HG02588 (cell line): ENCODE measurements at regions not wholly inside any gene's neighbourhood (a gene's known extent, or its start where the extent isn't known, plus 50 kb on each side); places are given as distances from the start of the nearest gene placed in this dataset.

Experiments
- ATAC-seq: cut with Tn5 transposase; IDR thresholded peaks from one replicate; pipeline ENCODE4 v1.9.1; 2021; ENCODE audit warnings: mild to moderate bottlenecking, moderate library complexity; ENCODE audit not compliant: unreplicated experiment

DNA sequence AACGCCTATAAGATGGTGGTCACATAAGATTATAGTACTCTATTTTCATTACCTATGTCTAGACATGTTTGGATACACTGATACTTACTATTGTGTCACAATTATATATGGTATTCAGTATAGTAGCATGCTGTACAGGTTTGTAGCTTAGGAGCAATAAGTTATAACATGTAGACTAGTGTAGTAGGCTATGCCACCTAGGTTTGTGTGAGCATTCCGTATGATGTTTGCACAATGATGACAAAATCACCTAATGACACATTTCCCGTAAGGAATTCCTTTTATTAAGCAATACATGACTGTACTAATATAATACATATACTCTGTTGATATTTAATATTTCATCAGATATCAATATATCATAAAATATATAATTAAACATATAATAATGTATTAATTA, 540.7 kb downstream of the BMP2 start:
- ATAC-seq = no peak

DNA sequence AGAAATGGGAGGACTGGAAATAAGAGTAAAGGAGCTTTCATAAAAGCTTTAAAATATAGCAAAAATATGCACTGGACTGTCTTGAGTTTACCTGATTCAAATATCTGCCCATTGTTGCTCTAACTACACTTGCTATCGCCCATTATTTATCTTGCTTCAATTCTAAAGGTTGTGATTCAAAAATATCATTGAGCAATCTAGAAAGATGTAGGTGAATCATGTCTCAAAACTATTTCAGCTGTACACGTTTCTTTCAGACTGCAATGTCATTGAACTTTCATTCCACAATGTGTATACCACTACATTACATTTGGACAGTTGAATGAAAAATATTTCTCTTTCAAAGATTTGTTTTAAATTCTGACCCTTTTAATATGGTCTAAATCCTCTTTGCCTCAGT, 545.6 kb downstream of the BMP2 start:
- ATAC-seq = no peak

DNA sequence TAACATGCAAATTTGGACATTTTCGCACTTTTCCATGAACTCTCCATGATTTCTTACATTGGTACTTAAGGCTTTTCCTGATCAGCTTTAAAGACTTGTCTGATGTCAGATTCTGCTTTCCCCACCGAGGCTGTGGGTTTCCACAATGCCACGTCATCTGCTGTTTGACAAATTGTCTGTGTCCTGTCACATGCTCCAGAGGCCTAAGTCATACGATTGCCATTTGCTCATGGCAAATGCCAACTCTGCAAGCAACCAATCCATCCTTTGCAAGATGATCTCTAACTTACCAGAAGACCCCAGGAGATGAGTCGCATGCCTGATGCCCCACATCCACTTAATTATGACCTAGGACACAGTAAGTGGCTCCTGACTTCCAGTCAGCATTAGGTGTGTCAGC, 556.5 kb downstream of the BMP2 start:
- no peak for ATAC-seq

DNA sequence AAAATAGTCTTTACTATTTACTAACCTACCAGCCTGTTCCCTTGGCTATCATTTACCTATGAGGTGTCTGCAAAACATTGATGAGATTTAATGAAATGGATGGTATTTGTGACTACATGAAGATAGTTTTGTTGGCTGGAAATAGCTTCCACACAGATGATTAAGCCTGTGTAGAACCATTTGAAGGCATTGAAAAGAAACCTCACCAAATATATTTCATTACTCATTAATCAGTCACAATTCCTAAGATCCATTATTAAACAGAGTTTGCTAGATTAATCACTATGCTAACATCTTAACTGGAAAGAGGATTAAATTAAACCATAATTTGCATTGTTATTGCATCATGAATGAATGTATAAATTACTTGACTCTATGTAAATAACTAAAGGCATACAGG, 560.3 kb downstream of the BMP2 start:
- no peak for ATAC-seq

DNA sequence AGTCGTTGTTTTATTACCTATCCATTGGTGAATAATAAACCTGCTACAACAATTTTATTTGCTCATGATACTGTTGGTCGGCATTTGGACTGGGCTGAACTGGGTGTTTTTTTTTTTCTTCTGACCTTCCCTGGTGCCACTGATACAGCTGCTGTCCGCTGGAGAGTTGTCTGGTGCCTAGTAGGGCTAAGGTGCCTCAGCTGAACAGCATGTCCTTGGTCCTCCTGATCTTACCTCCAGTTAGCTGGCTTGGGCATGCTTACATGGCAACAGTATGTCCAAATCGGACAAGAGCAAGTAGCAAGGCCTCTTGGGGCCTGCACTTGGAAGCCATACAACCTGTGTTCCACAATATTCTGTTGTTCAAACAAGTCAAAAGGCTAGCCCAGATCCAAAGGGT, 563.4 kb downstream of the BMP2 start:
- ATAC-seq = no peak

DNA sequence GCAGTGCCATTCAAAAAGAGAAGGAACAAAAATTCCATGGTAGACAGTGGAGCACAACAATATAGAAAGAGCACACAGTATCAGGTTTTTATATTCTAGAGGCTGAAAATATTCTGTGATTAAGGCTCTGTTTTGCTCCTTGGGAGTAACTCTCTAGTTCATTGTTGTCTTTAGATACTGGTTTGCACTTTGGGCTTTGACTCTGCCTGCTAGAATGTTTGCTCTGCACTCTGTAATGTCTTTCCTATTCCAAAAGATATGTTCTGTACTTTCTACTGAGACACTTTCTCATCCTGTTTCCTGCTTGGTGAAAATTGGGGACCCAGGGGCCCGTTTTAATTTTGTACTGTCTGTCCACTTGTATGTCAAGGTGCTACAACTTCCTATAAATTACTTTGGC, 564.7 kb downstream of the BMP2 start:
- ATAC-seq = no peak

DNA sequence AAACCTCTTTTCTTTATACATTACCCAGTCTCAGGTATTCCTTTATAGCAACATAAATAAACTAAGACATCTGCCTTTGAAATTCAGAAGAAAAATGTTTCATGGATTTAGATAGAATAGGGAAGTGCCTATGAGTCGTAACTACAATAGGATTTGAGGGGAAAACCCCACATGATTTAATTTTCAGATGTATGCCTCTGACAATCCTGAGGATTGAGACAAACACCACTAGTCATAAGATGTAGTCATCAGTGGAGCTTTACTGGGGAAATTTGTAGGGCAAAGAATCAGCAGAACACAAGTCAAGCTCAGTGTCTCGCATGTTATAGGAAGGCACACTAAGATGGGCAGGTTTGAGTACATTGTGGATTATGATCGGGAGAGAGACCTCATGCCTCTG, 566.4 kb downstream of the BMP2 start:
- ATAC-seq = no peak

DNA sequence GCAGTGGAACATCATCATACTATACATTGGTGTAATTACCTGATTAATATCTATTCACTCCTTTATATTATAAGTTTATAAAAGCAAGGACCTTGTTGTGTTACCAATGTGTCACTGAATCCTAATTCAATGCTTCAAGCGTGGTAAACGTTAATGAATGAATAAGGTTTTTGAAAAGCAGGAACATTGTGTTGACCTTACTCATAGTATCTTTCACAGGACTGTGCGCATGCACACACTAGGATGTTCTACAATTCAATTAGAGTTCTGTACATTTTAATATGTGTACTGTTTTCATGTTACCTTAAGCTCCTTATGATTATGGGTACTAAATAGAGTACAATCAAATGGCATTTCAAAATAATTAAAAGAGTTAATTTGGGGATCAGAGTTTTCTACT, 578.5 kb downstream of the BMP2 start:
- ATAC-seq = no peak

DNA sequence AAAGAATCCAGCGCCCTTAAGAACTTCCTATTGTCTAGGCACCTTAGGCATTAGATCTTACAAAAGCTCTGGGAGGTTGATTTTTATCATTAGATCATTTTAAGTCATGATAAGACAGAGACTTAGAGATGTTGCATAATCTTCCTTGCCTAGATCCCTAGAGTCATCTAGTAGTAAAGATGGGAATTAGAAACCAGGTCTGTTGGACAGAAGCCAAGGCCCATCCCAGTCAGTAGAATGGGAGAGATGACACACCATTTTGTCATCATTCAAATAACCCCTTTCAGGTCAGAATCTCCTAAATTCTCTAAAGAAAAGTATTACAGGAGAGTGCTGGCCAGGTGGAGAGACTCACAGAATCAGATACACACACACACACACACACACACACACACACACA, 579.1 kb downstream of the BMP2 start:
- no peak for ATAC-seq

DNA sequence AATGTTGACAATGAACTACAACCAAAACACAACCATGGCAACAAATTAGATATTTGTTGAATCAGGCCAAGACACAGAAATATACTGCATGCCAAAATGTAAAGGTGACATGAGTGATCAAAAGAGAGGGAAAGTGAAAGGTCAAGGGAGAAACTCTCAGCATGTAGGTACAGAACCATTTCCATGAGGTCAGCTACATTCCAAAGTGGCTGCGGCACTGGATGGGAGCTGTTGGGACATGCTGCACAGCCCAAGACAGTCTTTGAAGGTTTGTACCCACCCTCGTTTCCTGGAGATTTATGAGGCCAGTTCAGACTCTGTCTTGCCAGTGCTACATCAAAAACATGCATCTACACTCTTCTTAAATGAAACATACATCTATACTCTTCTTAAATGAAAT, 579.9 kb downstream of the BMP2 start:
- ATAC-seq = no peak

DNA sequence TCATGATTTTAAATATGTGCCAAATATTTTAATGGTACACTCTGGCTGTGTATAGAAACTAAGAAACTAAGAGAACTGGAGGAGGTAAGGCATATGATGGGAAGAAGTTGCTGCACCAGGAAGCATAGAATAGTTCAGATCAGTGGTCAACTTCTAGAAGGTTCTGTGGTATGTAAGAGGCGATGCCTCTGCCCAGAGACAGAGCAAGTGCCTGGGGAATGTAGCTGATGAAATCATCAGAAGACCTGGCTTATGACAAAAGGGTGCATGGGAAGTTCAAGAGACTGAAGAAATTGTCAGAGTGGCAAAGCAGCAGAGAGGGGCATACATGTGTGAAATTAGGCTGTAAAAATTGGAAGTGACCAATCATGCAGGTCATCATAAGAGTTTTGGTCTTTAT, 580.8 kb downstream of the BMP2 start:
- no peak for ATAC-seq

DNA sequence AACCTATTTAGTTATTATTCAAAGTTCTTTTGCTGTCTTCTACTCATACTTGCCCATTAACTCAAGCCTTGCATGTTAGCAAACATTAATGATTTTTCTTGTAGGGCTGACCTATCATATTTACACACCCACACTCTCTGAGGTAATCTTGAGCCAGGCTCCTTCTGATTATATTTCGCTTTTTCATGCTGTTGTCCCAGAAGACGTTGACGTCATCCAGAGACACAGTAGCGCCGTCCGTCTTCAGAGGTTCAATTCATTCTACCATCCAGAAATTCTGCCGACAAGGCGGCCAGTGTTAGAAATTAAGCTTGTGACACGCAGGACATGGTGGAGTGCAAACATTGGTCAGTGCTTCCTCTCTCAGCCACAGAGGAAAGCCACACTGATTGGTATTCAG, 584.7 kb downstream of the BMP2 start:
- ATAC-seq = no peak

DNA sequence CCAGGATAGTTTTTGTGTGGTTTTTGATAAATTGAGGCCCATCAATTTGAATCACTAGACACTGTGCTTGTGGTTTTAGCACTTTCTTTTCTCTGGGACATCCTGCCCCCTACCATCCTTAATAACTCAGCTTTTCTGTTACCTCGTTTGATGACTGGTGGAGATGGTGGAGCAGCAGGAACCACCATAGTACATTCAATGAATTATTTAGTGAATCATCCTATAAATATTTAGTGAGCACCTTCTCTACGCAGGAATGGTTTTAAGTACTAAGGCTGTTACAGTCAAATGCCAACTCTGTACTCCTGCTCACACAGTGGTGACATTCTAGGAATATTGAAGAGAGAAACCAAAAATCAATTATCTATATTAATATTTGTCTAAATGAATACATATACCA, 585.2 kb downstream of the HAO1 start:
- ATAC-seq = no peak

DNA sequence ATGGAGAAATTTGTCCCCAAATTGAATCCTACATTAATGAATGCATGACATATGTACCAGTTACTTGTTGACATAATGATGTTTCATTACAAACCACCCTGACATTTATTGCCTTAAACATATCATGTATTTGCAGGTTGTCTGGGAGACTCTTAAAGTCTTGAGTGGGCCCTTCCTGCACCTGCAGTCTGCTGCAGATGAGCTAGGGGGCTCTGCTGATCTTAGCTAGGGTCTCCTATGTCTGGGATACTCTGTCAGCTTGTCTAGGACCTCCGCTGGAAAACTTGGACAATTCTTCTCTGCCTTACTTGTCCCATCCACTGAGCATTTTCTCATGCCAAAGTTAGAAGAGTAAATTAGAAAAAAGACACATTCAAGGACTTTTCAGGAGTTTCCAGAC, 581.6 kb downstream of the HAO1 start:
- no peak for ATAC-seq

DNA sequence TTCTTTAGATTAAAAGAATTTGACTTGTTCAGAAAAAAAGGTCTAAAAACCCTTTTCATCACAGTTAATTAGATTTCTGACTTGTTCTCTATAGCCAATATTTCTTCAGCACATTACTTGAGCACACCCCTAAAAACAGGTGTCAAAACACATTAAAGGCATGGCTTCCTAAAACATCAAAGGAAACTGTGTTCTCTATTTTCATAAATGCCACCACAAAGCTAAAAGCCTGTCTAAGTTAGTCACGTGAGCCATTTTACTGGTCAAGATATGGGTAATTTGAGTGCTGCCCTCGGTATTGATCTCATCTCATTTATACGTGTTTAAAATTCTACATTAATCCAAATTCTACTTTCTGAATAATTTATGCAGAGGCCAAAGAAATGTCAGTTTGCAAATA, 580.5 kb downstream of the HAO1 start:
- ATAC-seq = no peak

DNA sequence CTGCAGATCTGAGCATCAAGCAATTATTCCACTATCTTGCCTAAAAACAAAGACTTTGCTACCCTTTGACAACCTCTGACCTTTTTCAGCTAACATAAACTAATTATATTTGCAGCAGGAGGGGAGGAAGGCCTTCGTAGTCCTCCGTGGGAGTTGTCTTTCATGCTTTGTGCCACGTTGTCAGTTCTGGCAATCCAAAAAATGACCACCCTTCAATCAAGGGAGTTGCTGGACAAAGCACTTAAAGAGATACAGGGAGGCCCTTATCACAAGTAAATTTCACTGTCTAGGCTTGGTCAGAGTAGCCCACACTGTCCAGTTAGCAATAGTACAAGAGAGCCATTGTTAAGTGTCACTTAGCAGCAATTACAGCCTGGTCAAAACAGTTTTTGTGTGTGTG, 578.9 kb downstream of the HAO1 start:
- no peak for ATAC-seq

DNA sequence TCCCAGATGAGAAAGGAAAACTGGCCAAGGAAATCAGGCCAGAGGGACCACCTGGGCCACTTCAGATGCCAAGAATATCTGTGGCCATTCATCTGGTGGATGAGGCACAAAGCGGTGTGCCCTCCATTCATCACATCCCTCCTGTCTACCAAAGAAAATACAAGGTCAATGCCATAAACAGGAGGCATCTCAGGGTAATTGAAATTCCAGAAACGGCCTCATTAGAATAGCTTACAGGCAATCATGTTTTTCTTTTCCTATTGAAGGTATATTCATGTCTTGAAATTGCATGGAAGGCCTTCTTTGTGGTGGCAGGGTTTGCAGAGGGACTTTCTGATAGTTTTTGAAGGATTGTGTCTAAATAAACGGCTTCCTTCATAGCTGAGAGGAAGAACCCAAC, 578.3 kb downstream of the HAO1 start:
- ATAC-seq = no peak

DNA sequence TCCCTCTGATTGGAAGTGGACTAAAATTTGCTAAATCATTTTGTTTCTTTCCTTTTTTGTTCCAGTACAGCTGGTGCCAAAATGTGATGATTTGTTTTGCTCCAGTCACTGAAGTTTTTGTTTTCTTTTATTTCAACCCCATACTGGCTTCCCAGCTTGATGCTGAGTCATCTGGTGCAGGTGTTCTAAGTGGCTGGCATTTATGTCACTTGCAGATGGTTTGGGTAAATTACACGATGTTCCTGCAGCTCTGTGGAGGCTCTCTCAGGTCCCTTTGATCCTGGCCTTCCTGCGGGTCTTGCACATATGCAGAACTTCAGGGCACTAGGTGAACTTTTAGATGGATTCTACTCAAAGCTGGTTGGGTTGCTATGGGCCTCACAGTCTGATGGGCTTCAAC, 577.7 kb downstream of the HAO1 start:
- ATAC-seq = no peak

DNA sequence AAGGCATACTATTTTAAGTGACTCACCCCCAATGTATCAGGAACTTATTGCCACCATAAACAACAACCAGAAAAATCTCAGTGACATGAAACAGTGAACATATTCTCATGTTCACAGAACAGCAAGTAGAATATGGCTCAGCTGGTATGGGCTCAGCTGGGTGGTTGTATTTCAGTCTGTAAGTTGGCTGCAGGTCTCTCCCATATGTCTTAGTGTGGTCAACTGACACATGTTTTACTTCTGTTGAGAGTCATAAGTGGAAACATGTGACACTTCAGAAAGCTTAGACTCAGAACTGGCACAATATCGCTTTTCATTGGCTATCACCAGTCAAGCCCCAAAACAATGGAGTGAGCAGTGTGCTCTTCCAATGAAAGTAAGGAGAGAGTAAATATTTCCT, 574.1 kb downstream of the HAO1 start:
- ATAC-seq = no peak

DNA sequence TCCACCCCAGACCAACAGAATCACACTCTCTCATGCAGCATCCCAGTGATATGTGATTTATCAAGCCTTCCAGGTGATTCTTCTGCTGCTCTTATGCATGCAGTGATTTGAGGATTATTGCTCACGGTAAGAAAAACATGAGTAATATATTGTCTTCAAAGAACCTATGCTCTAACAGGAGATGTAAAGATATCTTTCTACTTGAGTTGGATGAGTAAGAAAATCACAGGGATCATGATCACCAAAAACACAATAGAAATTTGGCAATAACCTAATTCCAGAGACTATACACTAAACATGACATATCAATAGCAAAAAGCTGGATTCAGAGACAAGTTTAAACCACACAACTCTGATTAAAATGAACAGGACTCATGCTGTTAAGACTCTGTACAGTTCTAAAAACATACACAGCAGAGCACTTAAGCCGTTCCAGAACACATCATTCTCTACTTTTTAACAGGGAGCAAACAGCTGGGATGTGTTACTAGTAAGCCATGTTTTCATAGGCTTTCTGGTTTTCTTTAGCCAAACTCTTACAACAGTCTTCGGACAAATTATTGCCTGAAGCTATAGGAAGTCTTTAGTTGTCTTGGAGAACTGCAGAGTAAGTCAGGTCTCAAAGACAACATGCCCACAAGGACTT, 568.6 kb downstream of the HAO1 start:
- no peak for ATAC-seq

DNA sequence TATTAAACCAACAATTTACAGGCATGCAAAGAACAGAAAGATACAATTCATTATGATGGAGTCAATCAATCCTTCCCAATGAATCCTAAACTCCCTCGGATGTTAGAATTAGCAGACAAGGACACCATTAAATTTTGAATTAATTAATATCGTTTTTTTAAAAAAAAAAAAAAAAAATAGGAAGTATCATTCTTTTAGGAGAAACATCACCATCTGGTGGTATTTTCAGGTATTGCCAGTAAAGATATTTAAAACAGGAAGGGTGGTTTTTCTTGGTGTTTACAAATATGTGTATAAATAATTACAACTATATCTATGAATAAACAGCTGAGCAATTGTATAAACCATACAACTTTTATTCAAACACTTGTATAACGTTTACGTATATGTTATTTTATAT, 564.4 kb downstream of the HAO1 start:
- ATAC-seq = no peak

DNA sequence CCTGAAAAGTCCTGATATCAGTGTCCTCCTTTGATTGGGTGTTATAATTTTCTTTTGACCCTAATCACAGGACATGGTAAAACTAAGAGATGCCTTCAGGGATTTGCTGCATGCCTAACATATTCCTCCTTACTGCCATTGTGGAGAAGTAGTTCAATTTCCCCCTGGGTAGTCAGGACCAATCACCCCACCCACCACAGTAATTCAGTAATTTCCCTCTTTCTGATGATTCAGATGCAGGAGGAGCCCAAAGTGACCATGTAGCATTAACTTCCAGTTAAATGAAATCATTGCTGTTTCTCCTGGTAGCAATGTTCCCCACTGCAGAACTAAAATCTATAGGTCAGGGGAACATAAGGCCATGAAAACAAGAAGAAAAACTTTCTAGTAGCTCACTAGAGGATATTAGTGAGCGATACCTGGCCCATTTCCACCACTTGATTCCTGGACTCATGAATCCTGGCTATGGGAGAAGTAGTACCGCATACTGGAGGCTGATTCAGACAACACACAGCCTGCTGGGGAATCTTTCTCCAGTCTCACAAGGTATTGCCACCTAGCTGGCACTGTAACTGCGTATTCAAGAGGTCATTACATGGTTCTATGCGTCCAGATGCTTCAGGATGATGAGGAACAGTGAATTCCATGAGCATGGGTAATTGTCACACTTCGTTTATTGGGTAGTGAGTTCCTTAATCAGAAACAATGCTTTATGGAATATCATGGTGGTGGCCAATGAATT, 561.2 kb downstream of the HAO1 start:
- no peak for ATAC-seq

DNA sequence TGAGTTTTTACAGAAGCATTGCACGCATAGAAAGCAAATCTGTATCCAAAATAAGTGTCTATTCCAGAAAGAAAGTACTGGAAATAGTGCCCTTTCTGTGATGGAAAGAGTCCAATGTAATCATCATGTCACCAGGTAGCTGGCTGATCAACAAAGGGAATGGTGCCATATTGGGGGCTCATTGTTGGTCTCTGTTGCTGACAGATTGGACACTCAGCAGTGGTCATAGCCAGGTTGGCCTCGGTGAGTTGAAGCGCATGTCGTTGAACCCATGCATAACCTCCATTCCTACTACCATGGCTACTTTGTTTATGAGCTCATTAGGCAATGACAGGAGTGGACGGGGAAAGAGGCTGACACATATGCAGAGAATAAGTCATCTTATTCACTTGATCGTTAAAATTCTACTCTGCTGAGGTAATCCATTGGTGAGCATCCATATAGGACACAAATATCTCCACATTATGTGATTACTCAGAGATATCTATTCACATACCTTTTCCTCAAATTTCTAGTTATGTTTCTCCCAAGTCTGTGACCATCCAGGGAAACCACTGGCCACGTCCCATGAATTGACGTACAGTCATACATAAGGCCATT, 560.5 kb downstream of the HAO1 start:
- ATAC-seq = no peak
